Kidney (tissue), 13 donors: ENCODE measurements at regions not wholly inside any gene's neighbourhood (a gene's known extent, or its start where the extent isn't known, plus 50 kb on each side); places are given as distances from the start of the nearest gene placed in this dataset.

Experiments
- DNase-seq, 5 donors: peaks; one replicate each; pipeline ENCODE4 v3.0.0-alpha.2; 2013 to 2020
- FAIRE-seq: peaks from 2 replicates; lab custom pipeline; 2012; peaks lifted over from hg19 to GRCh38; lab: Jason Lieb, UNC
- H3K27ac ChIP-seq, 2 donors: one replicate each; pipeline ENCODE4 v1.7.0; 2013; ENCODE audit warnings: low read depth in 2 of 2, low read length in 2 of 2, inconsistent platforms in 1 of 2
- H3K27me3 ChIP-seq: one replicate; pipeline ENCODE4 v1.7.1; 2013; ENCODE audit warnings: low read length, inconsistent platforms; ENCODE audit not compliant: control insufficient read depth, insufficient read depth
- H3K36me3 ChIP-seq, 3 donors: one replicate each; pipeline versions ENCODE4 v1.7.0 to v1.7.1; 2013; ENCODE audit warnings: low read length in 3 of 3, control low read depth in 1 of 3, inconsistent platforms in 1 of 3; ENCODE audit not compliant: insufficient read depth in 3 of 3, control insufficient read depth in 2 of 3
- H3K4me1 ChIP-seq, 3 donors: one replicate each; pipeline versions ENCODE4 v1.7.0 to v1.7.1; 2013; ENCODE audit warnings: low read length in 3 of 3, inconsistent platforms in 1 of 3, low read depth in 1 of 3; ENCODE audit not compliant: control insufficient read depth in 2 of 3, insufficient read depth in 2 of 3
- H3K4me3 ChIP-seq, 3 donors: one replicate each; pipeline versions ENCODE4 v1.7.0 to v1.8.1; 2013; ENCODE audit warnings: low read length in 3 of 3, control low read depth in 1 of 3, inconsistent platforms in 1 of 3
- H3K9ac ChIP-seq, 3 donors: one replicate each; pipeline versions ENCODE4 v1.7.0 to v1.7.1; 2013; ENCODE audit warnings: low read length in 3 of 3, control low read depth in 1 of 3, inconsistent platforms in 1 of 3
- H3K9me3 ChIP-seq, 3 donors: one replicate each; pipeline versions ENCODE4 v1.7.0 to v1.7.1; 2013; ENCODE audit warnings: low read length in 3 of 3, control low read depth in 1 of 3, inconsistent platforms in 1 of 3; ENCODE audit not compliant: control insufficient read depth in 2 of 3, insufficient read depth in 1 of 3
- intact Hi-C: fragments of 100-400 bp; cut with DNase I; formaldehyde crosslinking; loops from one replicate; pipeline ENCODE4 v1.11.1; 2022
- TF ChIP-seq, protein P1 (sequence below): IDR thresholded peaks from 3 replicates; pipeline ENCODE4 v1.5.1; 2012; ENCODE audit warnings: mild to moderate bottlenecking, moderate library complexity, borderline replicate concordance; ENCODE audit not compliant: insufficient read depth; ENCODE audit errors: extremely low read depth
- donor health status: control.
- donor health status: control.
- donor health status: control.
- donor health status: control.
- donor health status: control.
- donor health status: DM: yes; HTN: yes; CAD: no.
- donor health status: Normal renal cell carcinoma (clear cell type).

DNA sequence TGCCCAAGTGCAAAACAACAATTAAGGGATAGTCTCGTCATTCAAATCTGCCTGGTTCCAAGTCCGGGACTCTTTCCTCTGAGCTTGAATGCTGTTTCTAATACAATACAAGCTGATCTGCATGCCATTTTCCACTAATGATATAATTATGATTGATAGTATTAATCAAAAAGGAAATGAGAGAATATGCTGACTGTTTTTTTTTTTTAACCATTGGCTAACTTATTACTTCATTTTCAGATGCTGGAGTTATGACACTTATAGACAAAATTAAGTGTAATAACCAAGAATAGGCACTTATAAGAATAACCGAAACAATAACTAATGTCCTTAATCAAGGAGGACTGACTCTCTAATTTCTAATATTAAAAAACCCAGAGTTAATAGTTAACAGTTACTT lies 343.6 kb downstream of the LPIN1 start:
- Histone ChIP-seq H3K4me1 (no peaks in the 10 kb centered on the region), H3K4me3 (no peak overlapping the region), H3K36me3 (no peaks in the 10 kb centered on the region), H3K9me3 (no peaks in the 10 kb centered on the region), H3K27me3 (no peaks in the 10 kb centered on the region), H3K27ac (no peak overlapping the region), H3K9ac (no peak overlapping the region)
- no peak for FAIRE-seq
- intact Hi-C loops: no loop called here
- TF ChIP-seq, protein P1, sequence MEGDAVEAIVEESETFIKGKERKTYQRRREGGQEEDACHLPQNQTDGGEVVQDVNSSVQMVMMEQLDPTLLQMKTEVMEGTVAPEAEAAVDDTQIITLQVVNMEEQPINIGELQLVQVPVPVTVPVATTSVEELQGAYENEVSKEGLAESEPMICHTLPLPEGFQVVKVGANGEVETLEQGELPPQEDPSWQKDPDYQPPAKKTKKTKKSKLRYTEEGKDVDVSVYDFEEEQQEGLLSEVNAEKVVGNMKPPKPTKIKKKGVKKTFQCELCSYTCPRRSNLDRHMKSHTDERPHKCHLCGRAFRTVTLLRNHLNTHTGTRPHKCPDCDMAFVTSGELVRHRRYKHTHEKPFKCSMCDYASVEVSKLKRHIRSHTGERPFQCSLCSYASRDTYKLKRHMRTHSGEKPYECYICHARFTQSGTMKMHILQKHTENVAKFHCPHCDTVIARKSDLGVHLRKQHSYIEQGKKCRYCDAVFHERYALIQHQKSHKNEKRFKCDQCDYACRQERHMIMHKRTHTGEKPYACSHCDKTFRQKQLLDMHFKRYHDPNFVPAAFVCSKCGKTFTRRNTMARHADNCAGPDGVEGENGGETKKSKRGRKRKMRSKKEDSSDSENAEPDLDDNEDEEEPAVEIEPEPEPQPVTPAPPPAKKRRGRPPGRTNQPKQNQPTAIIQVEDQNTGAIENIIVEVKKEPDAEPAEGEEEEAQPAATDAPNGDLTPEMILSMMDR: no peak
- DNase-seq: no peak

GRCh38 chr2:12090590-12090989 lies 344.2 kb downstream of the LPIN1 start:
- intact Hi-C loops: no loop called here
- H3K4me1 ChIP-seq: no peaks in the 10 kb centered on the region

GRCh38 chr2:12091201-12091806 lies 344.9 kb downstream of the LPIN1 start:
- no peaks in the 10 kb centered on the region for H3K4me1 ChIP-seq
- FAIRE-seq: no peak
- intact Hi-C loops: no loop called here

More at GRCh38 chr2:12090590-12090989, 344.2 kb downstream of the LPIN1 start:
- H3K9me3 ChIP-seq: no peaks in the 10 kb centered on the region
- no peak for FAIRE-seq
- H3K27ac ChIP-seq: no peak overlapping the region
- H3K36me3 ChIP-seq: no peaks in the 10 kb centered on the region
- no peak overlapping the region for H3K9ac ChIP-seq
- H3K4me3 ChIP-seq: no peak overlapping the region
- TF ChIP-seq, protein P1: no peak
- no peaks in the 10 kb centered on the region for H3K27me3 ChIP-seq
- DNase-seq: no peak

More at GRCh38 chr2:12091201-12091806, 344.9 kb downstream of the LPIN1 start:
- no peak overlapping the region for H3K4me3 ChIP-seq
- H3K27me3 ChIP-seq: no peaks in the 10 kb centered on the region
- no peaks in the 10 kb centered on the region for H3K36me3 ChIP-seq
- TF ChIP-seq, protein P1: no peak
- H3K9me3 ChIP-seq: no peaks in the 10 kb centered on the region
- H3K9ac ChIP-seq: no peak overlapping the region
- DNase-seq: no peak
- H3K27ac ChIP-seq: no peak overlapping the region
